H9 (cell line): ENCODE measurements at regions not wholly inside any gene's neighbourhood (a gene's known extent, or its start where the extent isn't known, plus 50 kb on each side); places are given as distances from the start of the nearest gene placed in this dataset.

Source experiments
- DNase-seq: peaks from one replicate; pipeline ENCODE4 v3.0.0-alpha.2; 2017
- H2AFZ ChIP-seq: one replicate; pipeline ENCODE4 v1.6.1; 2013; ENCODE audit warnings: mild to moderate bottlenecking, low read length, control low read depth, moderate library complexity
- H2AK5ac ChIP-seq: 2 replicates; pipeline ENCODE4 v1.6.1; 2013; ENCODE audit warnings: low read length, control low read depth, mixed read lengths; ENCODE audit not compliant: insufficient read length
- H2BK120ac ChIP-seq: one replicate; pipeline ENCODE4 v1.6.1; 2013; ENCODE audit warnings: low read depth, mild to moderate bottlenecking, low read length, control low read depth, inconsistent platforms; ENCODE audit not compliant: poor library complexity, severe bottlenecking
- H2BK12ac ChIP-seq: 2 replicates; pipeline ENCODE4 v1.6.1; 2013; ENCODE audit warnings: low read length, control low read depth, mixed read lengths, low read depth; ENCODE audit not compliant: insufficient read length
- H2BK15ac ChIP-seq: 2 replicates; pipeline ENCODE4 v1.6.1; 2013; ENCODE audit warnings: low read depth, low read length, control low read depth
- H2BK20ac ChIP-seq: one replicate; pipeline ENCODE4 v1.6.1; 2013; ENCODE audit warnings: low read depth, mild to moderate bottlenecking, low read length, control low read depth, inconsistent platforms; ENCODE audit not compliant: poor library complexity, severe bottlenecking
- H2BK5ac ChIP-seq: 2 replicates; pipeline ENCODE4 v1.6.1; 2013; ENCODE audit warnings: low read length, control low read depth, mixed read lengths; ENCODE audit not compliant: insufficient read length
- H3K14ac ChIP-seq: 2 replicates; pipeline ENCODE4 v1.6.1; 2013; ENCODE audit warnings: low read length, control low read depth; ENCODE audit not compliant: insufficient read depth
- H3K18ac ChIP-seq: 2 replicates; pipeline ENCODE4 v1.6.1; 2013; ENCODE audit warnings: low read depth, mild to moderate bottlenecking, mixed read lengths, low read length, control low read depth; ENCODE audit not compliant: insufficient read length
- H3K23ac ChIP-seq: 2 replicates; pipeline ENCODE4 v1.6.1; 2013; ENCODE audit warnings: low read length, control low read depth, mixed read lengths, low read depth; ENCODE audit not compliant: insufficient read length
- H3K23me2 ChIP-seq: 2 replicates; pipeline ENCODE4 v1.6.1; 2013; ENCODE audit warnings: low read depth, mild to moderate bottlenecking, mixed read lengths, low read length, control low read depth; ENCODE audit not compliant: insufficient read length, poor library complexity, severe bottlenecking
- H3K27ac ChIP-seq: 2 replicates; pipeline ENCODE4 v1.5.1; 2013; ENCODE audit warnings: low read length, control low read depth, mixed read lengths, low read depth; ENCODE audit not compliant: insufficient read length
- H3K27me3 ChIP-seq: 2 replicates; pipeline ENCODE4 v1.6.1; 2013; ENCODE audit warnings: low read length, control low read depth, inconsistent platforms; ENCODE audit not compliant: insufficient read depth
- H3K4ac ChIP-seq: 2 replicates; pipeline ENCODE4 v1.6.1; 2013; ENCODE audit warnings: low read depth, mild to moderate bottlenecking, control low read depth, inconsistent platforms, low read length, moderate library complexity
- H3K4me1 ChIP-seq: 2 replicates; pipeline ENCODE4 v1.6.1; 2013; ENCODE audit warnings: low read length, control low read depth, inconsistent platforms; ENCODE audit not compliant: insufficient read depth
- H3K4me2 ChIP-seq: 2 replicates; pipeline ENCODE4 v1.6.1; 2013; ENCODE audit warnings: low read length, control low read depth, mixed read lengths; ENCODE audit not compliant: insufficient read length, insufficient read depth
- H3K56ac ChIP-seq: 2 replicates; pipeline ENCODE4 v1.6.1; 2013; ENCODE audit warnings: low read depth, mild to moderate bottlenecking, mixed read lengths, low read length, control low read depth; ENCODE audit not compliant: insufficient read length
- H3K79me1 ChIP-seq: 2 replicates; pipeline ENCODE4 v1.6.1; 2013; ENCODE audit warnings: low read depth, mild to moderate bottlenecking, moderate library complexity, low read length, control low read depth, inconsistent platforms; ENCODE audit not compliant: insufficient read depth, poor library complexity, severe bottlenecking
- H3K79me2 ChIP-seq: 2 replicates; pipeline ENCODE4 v1.6.1; 2013; ENCODE audit warnings: low read length, control low read depth, inconsistent platforms; ENCODE audit not compliant: insufficient read depth
- H3K9ac ChIP-seq: 2 replicates; pipeline ENCODE4 v1.6.1; 2013; ENCODE audit warnings: low read length, control low read depth, mixed read lengths; ENCODE audit not compliant: insufficient read length; ENCODE audit errors: extremely low read depth
- H3K9me3 ChIP-seq: one replicate; pipeline ENCODE4 v1.6.1; 2013; ENCODE audit warnings: low read depth, low read length, inconsistent platforms; ENCODE audit not compliant: control insufficient read depth
- H3T11ph ChIP-seq: one replicate; pipeline ENCODE4 v1.6.1; 2013; ENCODE audit warnings: mild to moderate bottlenecking, low read length, control low read depth, inconsistent platforms
- H4K20me1 ChIP-seq: one replicate; pipeline ENCODE4 v1.6.1; 2013; ENCODE audit not compliant: control insufficient read depth, insufficient read length, insufficient read depth
- H4K5ac ChIP-seq: 2 replicates; pipeline ENCODE4 v1.6.1; 2013; ENCODE audit warnings: low read depth, mild to moderate bottlenecking, mixed read lengths, low read length, control low read depth; ENCODE audit not compliant: insufficient read length
- H4K8ac ChIP-seq: replicated peaks from 2 replicates; pipeline ENCODE4 v1.6.1; 2013; ENCODE audit warnings: low read length, control low read depth, mixed read lengths, low read depth; ENCODE audit not compliant: insufficient read length
- H4K91ac ChIP-seq: 2 replicates; pipeline ENCODE4 v1.6.1; 2013; ENCODE audit warnings: low read depth, mild to moderate bottlenecking, moderate library complexity, mixed read lengths, low read length, control low read depth; ENCODE audit not compliant: insufficient read length
- H3K27ac Mint-ChIP-seq, 3 experiments: 2 replicates in 2 of 3; 3 replicates in 1 of 3; pipeline ENCODE4 v1.8.0; 2020 to 2021; ENCODE audit warnings: mixed read lengths in 3 of 3, mild to moderate bottlenecking in 1 of 3, moderate library complexity in 1 of 3
- H3K27me3 Mint-ChIP-seq: 2 replicates; pipeline ENCODE4 v1.8.0; 2021; ENCODE audit warnings: low read depth, mild to moderate bottlenecking, moderate library complexity, mixed read lengths
- H3K36me3 Mint-ChIP-seq, 3 experiments: 2 replicates in 2 of 3; 3 replicates in 1 of 3; pipeline ENCODE4 v1.8.0; 2020 to 2021; ENCODE audit warnings: low read depth in 3 of 3, mixed read lengths in 3 of 3; ENCODE audit not compliant: insufficient read depth in 1 of 3
- H3K4me1 Mint-ChIP-seq, 2 experiments: 2 replicates each; pipeline ENCODE4 v1.8.0; 2020; ENCODE audit warnings: mixed read lengths in 2 of 2
- H3K4me3 Mint-ChIP-seq, 2 experiments: 2 replicates in 1 of 2; 3 replicates in 1 of 2; pipeline ENCODE4 v1.8.0; 2020 to 2021; ENCODE audit warnings: mild to moderate bottlenecking in 2 of 2, mixed read lengths in 2 of 2, moderate library complexity in 1 of 2
- H3K9me3 Mint-ChIP-seq, 2 experiments: 2 replicates in 1 of 2; 3 replicates in 1 of 2; pipeline ENCODE4 v1.8.0; 2020; ENCODE audit warnings: mild to moderate bottlenecking in 2 of 2, mixed read lengths in 2 of 2, moderate library complexity in 1 of 2
- CTCF ChIP-seq: fragments of 200-600 bp; sonication (generic); conservative IDR thresholded peaks from 3 replicates; pipeline ENCODE4 v1.8.0; 2021; ENCODE audit warnings: antibody characterized with exemption, mild to moderate bottlenecking
- WGBS: extraction: QIAGEN DNeasy Blood & Tissue Kit; methylation state at CpG from one replicate; pipeline ENCODE4 v1.1.7; 2013; ENCODE audit warnings: missing lambda C conversion rate, low lambda C conversion rate, mixed read lengths; ENCODE audit not compliant: insufficient read length; ENCODE audit errors: extremely low coverage; 5-methylcytosine and 5-hydroxymethylcytosine counted together

GRCh38 chr4:105015750-105016149 lies 130.9 kb upstream of the TET2 start:
- no peak overlapping the region for H3K14ac ChIP-seq

More at GRCh38 chr4:105015750-105016149, 130.9 kb upstream of the TET2 start:
- H3K27ac ChIP-seq = no peak overlapping the region
- no peak overlapping the region for H4K5ac ChIP-seq
- H2BK15ac ChIP-seq = no peak overlapping the region
- no peak overlapping the region for H2AK5ac ChIP-seq
- no peaks in the 10 kb centered on the region for H4K20me1 ChIP-seq
- no peaks in the 10 kb centered on the region; a peak in 1 of 7 replicates for H3K36me3 Mint-ChIP-seq
- no peak overlapping the region for H2BK120ac ChIP-seq
- H3K27me3 Mint-ChIP-seq = peaks cover 7% of the 10 kb centered on the region
- no peak overlapping the region for H2BK12ac ChIP-seq
- no peak overlapping the region for H3K56ac ChIP-seq
- no peaks in the 10 kb centered on the region for H3K4me1 ChIP-seq
- no peaks in the 10 kb centered on the region for H3K79me1 ChIP-seq
- H4K8ac ChIP-seq = no peak overlapping the region
- H3K4me2 ChIP-seq = no peak overlapping the region
- no peak overlapping the region for H3K4ac ChIP-seq
- H3K9me3 Mint-ChIP-seq = no peaks in the 10 kb centered on the region; a peak in 3 of 5 replicates
- no peak overlapping the region for H2BK5ac ChIP-seq
- H3K9me3 ChIP-seq = no peaks in the 10 kb centered on the region
- H3K79me2 ChIP-seq = no peaks in the 10 kb centered on the region
- no peaks in the 10 kb centered on the region for H3K4me1 Mint-ChIP-seq
- H3K23me2 ChIP-seq = no peaks in the 10 kb centered on the region
- no peak overlapping the region for H3K9ac ChIP-seq
- H3K23ac ChIP-seq = no peak overlapping the region
- no peak overlapping the region for H2AFZ ChIP-seq
- no peak overlapping the region for H3K27ac Mint-ChIP-seq
- no peak overlapping the region for H3K18ac ChIP-seq
- H4K91ac ChIP-seq = no peak overlapping the region
- no peak for DNase-seq
- no peak for TF ChIP-seq CTCF
- H2BK20ac ChIP-seq = no peak overlapping the region
- no peak overlapping the region for H3K4me3 Mint-ChIP-seq
- H3T11ph ChIP-seq = no peak overlapping the region
- WGBS = no CpG with 5 or more reads among the region's 3 CpGs
- no peaks in the 10 kb centered on the region for H3K27me3 ChIP-seq
